SK-N-SH (cell line): ENCODE measurements at regions not wholly inside any gene's neighbourhood (a gene's known extent, or its start where the extent isn't known, plus 50 kb on each side); places are given as distances from the start of the nearest gene placed in this dataset.

ENCODE experiments used
- CTCF ChIA-PET: fragments of 300-600, 350-600 bp; formaldehyde crosslinking; extraction: SDS; loops from one replicate; lab custom pipeline; 2021; lab: Yijun Ruan, JAX
- POLR2A ChIA-PET: fragments of 350-600 bp; sonication (Branson Sonifier 250); formaldehyde crosslinking; extraction: SDS; loops from one replicate; lab custom pipeline; 2020; ENCODE audit warnings: antibody characterized with exemption, inconsistent platforms; lab: Yijun Ruan, JAX
- DNase-seq: peaks from one replicate; pipeline ENCODE4 v3.0.0; 2012
- H2AFZ ChIP-seq: fragments of 200-600 bp; sonication (generic); 2 replicates; pipeline ENCODE4 v1.8.1; 2016; ENCODE audit warnings: antibody characterized with exemption, mild to moderate bottlenecking, low read depth
- H3F3A ChIP-seq: fragments of 200-600 bp; sonication (generic); replicated peaks from 2 replicates; pipeline ENCODE3; 2016; ENCODE audit warnings: antibody characterized with exemption, mild to moderate bottlenecking; ENCODE audit not compliant: insufficient read depth
- H3K27ac ChIP-seq, 2 experiments: fragments of 200-500 bp in 1 of 2; fragments of 200-600 bp in 1 of 2; sonication (Bioruptor generic) in 1 of 2; sonication (generic), shearing (Covaris generic) in 1 of 2; 2 replicates each; pipeline versions ENCODE4 v1.5.1 to v1.6.1; 2014 to 2016; ENCODE audit warnings: low read depth in 2 of 2, inconsistent platforms in 1 of 2, low read length in 1 of 2, mild to moderate bottlenecking in 1 of 2, mixed read lengths in 1 of 2
- H3K27me3 ChIP-seq: fragments of 200-600 bp; sonication (generic), shearing (Covaris generic); 2 replicates; pipeline ENCODE4 v1.6.1; 2016; ENCODE audit warnings: mixed run types; ENCODE audit not compliant: insufficient read depth
- H3K36me3 ChIP-seq, 2 experiments: fragments of 200-500 bp in 1 of 2; fragments of 200-600 bp in 1 of 2; sonication (Bioruptor generic) in 1 of 2; sonication (generic) in 1 of 2; replicated peaks in 1 of 2; 2 replicates each; pipeline versions ENCODE3 to v1.5.1; 2014 to 2016; ENCODE audit warnings: low read length in 1 of 2, mild to moderate bottlenecking in 1 of 2; ENCODE audit not compliant: insufficient read depth in 2 of 2, control insufficient read depth in 1 of 2
- H3K4me1 ChIP-seq, 2 experiments: fragments of 200-500 bp in 1 of 2; fragments of 200-600 bp in 1 of 2; sonication (Bioruptor generic) in 1 of 2; sonication (generic), shearing (Covaris generic) in 1 of 2; 2 replicates each; pipeline versions ENCODE4 v1.5.1 to v1.6.1; 2014 to 2016; ENCODE audit warnings: low read depth in 1 of 2, low read length in 1 of 2, mixed run types in 1 of 2; ENCODE audit not compliant: insufficient read depth in 2 of 2, control insufficient read depth in 1 of 2
- H3K4me2 ChIP-seq: fragments of 200-600 bp; sonication (generic), shearing (Covaris generic); 2 replicates; pipeline ENCODE4 v1.6.1; 2017; ENCODE audit warnings: mixed run types
- H3K4me3 ChIP-seq, 2 experiments: fragments of 200-500 bp in 1 of 2; fragments of 200-600 bp in 1 of 2; sonication (Bioruptor generic) in 1 of 2; sonication (generic), shearing (Covaris generic) in 1 of 2; 2 replicates each; pipeline versions ENCODE4 v1.5.1 to v1.8.1; 2014 to 2016; ENCODE audit warnings: low read depth in 2 of 2, inconsistent platforms in 1 of 2, low read length in 1 of 2, mild to moderate bottlenecking in 1 of 2, mixed read lengths in 1 of 2, moderate library complexity in 1 of 2
- H3K79me2 ChIP-seq: fragments of 200-600 bp; sonication (generic); 2 replicates; pipeline ENCODE4 v1.8.1; 2017; ENCODE audit warnings: mild to moderate bottlenecking; ENCODE audit not compliant: insufficient read depth
- H3K9ac ChIP-seq: fragments of 200-600 bp; sonication (generic); 2 replicates; pipeline ENCODE4 v1.6.1; 2017; ENCODE audit warnings: mixed run types
- H3K9me2 ChIP-seq: fragments of 200-600 bp; sonication (generic); 2 replicates; pipeline ENCODE4 v1.6.1; 2017; ENCODE audit warnings: mixed run types
- H3K9me3 ChIP-seq: fragments of 200-600 bp; sonication (generic); 2 replicates; pipeline ENCODE4 v1.6.1; 2017; ENCODE audit warnings: mixed run types, mild to moderate bottlenecking, moderate library complexity
- H4K20me1 ChIP-seq: fragments of 200-600 bp; sonication (generic); 2 replicates; pipeline ENCODE4 v1.6.1; 2017; ENCODE audit warnings: mild to moderate bottlenecking, mixed run types; ENCODE audit not compliant: insufficient read depth
- EP300 ChIP-seq, 2 experiments: IDR thresholded peaks; 2 replicates each; pipeline versions ENCODE4 v1.4.0 to v1.6.1; 2012; ENCODE audit warnings: borderline replicate concordance in 1 of 2, low read depth in 1 of 2, low read length in 1 of 2
- EZH2phosphoT487 ChIP-seq: fragments of 200-600 bp; sonication (generic); IDR thresholded peaks from 2 replicates; pipeline ENCODE4 v1.6.1; 2017; ENCODE audit warnings: low read depth, mixed run types, mild to moderate bottlenecking, antibody characterized with exemption, moderate library complexity, borderline replicate concordance
- FOSL2 ChIP-seq: IDR thresholded peaks from 2 replicates; pipeline ENCODE4 v1.4.0; 2012; ENCODE audit warnings: low read depth, mild to moderate bottlenecking, moderate library complexity, borderline replicate concordance
- FOXJ3 ChIP-seq: sonication (generic); formaldehyde crosslinking; IDR thresholded peaks from 2 replicates; pipeline ENCODE4 v1.5.1; 2020; ENCODE audit warnings: mild to moderate bottlenecking, missing genetic modification reagents
- FOXM1 ChIP-seq: IDR thresholded peaks from 2 replicates; pipeline ENCODE4 v1.4.0; 2012; ENCODE audit warnings: low read depth, mild to moderate bottlenecking
- GABPA ChIP-seq: IDR thresholded peaks from 2 replicates; pipeline ENCODE4 v1.4.0; 2012; ENCODE audit warnings: low read depth, mild to moderate bottlenecking
- MXI1 ChIP-seq: IDR thresholded peaks from 2 replicates; pipeline ENCODE4 v1.6.1; 2012; ENCODE audit warnings: mild to moderate bottlenecking, low read depth, low read length, improper control_type of control experiment
- NRF1 ChIP-seq: IDR thresholded peaks from 2 replicates; pipeline ENCODE4 v1.6.1; 2012; ENCODE audit warnings: low read depth, mild to moderate bottlenecking, low read length
- POLR2AphosphoS5 ChIP-seq: IDR thresholded peaks from 2 replicates; pipeline ENCODE4 v1.6.1; 2012; ENCODE audit warnings: low read depth, low read length
- RAD21 ChIP-seq: IDR thresholded peaks from 2 replicates; pipeline ENCODE4 v1.6.1; 2012; ENCODE audit warnings: mild to moderate bottlenecking, low read length
- RFX5 ChIP-seq: IDR thresholded peaks from 2 replicates; pipeline ENCODE4 v1.6.1; 2012; ENCODE audit warnings: mild to moderate bottlenecking, improper control_type of control experiment, low read length
- TEAD4 ChIP-seq: IDR thresholded peaks from 2 replicates; pipeline ENCODE4 v1.4.0; 2012; ENCODE audit warnings: mild to moderate bottlenecking, borderline replicate concordance; ENCODE audit not compliant: insufficient read depth
- YY1 ChIP-seq: IDR thresholded peaks from 2 replicates; pipeline ENCODE4 v1.4.0; 2012; ENCODE audit warnings: low read depth, mild to moderate bottlenecking
- WGBS: methylation state at CpG from one replicate; pipeline ENCODE4 v1.1.6; 2017; ENCODE audit warnings: low lambda C conversion rate; 5-methylcytosine and 5-hydroxymethylcytosine counted together
- TF ChIP-seq, protein P1 (sequence below): IDR thresholded peaks from 2 replicates; pipeline ENCODE4 v1.6.1; 2012; ENCODE audit warnings: mild to moderate bottlenecking, low read depth, low read length, moderate library complexity
- TF ChIP-seq, protein P2 (sequence below): fragments of 200-600 bp; sonication (generic); IDR thresholded peaks from 2 replicates; pipeline ENCODE4 v1.6.1; 2017; ENCODE audit warnings: antibody characterized with exemption, mild to moderate bottlenecking, moderate library complexity
- TF ChIP-seq, protein P3 (sequence below): IDR thresholded peaks from 2 replicates; pipeline ENCODE4 v1.4.0; 2012; ENCODE audit warnings: low read depth, borderline replicate concordance

DNA sequence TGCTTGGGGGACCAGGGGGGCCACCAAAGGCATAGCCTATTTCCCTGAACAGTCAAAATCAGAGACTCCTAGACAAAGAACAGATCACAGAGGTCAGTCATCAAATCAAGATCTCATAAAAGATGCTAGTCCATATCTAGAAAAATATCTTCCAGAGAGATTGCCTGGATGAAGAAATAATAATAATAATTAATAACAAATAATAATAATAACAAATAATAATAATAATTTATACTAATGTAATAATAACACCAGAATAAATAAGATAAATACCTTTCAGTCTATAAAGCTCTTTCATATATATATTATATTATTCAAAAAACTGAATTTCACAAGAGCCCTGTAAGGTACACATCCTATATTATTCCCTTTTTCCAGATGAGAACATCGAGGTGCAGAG lies 129.6 kb downstream of the PAX1 start (continued):
- TF ChIP-seq EZH2phosphoT487 (no peak), RAD21 (no peak)
- TF ChIP-seq, protein P1, sequence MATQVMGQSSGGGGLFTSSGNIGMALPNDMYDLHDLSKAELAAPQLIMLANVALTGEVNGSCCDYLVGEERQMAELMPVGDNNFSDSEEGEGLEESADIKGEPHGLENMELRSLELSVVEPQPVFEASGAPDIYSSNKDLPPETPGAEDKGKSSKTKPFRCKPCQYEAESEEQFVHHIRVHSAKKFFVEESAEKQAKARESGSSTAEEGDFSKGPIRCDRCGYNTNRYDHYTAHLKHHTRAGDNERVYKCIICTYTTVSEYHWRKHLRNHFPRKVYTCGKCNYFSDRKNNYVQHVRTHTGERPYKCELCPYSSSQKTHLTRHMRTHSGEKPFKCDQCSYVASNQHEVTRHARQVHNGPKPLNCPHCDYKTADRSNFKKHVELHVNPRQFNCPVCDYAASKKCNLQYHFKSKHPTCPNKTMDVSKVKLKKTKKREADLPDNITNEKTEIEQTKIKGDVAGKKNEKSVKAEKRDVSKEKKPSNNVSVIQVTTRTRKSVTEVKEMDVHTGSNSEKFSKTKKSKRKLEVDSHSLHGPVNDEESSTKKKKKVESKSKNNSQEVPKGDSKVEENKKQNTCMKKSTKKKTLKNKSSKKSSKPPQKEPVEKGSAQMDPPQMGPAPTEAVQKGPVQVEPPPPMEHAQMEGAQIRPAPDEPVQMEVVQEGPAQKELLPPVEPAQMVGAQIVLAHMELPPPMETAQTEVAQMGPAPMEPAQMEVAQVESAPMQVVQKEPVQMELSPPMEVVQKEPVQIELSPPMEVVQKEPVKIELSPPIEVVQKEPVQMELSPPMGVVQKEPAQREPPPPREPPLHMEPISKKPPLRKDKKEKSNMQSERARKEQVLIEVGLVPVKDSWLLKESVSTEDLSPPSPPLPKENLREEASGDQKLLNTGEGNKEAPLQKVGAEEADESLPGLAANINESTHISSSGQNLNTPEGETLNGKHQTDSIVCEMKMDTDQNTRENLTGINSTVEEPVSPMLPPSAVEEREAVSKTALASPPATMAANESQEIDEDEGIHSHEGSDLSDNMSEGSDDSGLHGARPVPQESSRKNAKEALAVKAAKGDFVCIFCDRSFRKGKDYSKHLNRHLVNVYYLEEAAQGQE = no peak
- TF ChIP-seq, protein P2, sequence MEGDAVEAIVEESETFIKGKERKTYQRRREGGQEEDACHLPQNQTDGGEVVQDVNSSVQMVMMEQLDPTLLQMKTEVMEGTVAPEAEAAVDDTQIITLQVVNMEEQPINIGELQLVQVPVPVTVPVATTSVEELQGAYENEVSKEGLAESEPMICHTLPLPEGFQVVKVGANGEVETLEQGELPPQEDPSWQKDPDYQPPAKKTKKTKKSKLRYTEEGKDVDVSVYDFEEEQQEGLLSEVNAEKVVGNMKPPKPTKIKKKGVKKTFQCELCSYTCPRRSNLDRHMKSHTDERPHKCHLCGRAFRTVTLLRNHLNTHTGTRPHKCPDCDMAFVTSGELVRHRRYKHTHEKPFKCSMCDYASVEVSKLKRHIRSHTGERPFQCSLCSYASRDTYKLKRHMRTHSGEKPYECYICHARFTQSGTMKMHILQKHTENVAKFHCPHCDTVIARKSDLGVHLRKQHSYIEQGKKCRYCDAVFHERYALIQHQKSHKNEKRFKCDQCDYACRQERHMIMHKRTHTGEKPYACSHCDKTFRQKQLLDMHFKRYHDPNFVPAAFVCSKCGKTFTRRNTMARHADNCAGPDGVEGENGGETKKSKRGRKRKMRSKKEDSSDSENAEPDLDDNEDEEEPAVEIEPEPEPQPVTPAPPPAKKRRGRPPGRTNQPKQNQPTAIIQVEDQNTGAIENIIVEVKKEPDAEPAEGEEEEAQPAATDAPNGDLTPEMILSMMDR = no peak

DNA sequence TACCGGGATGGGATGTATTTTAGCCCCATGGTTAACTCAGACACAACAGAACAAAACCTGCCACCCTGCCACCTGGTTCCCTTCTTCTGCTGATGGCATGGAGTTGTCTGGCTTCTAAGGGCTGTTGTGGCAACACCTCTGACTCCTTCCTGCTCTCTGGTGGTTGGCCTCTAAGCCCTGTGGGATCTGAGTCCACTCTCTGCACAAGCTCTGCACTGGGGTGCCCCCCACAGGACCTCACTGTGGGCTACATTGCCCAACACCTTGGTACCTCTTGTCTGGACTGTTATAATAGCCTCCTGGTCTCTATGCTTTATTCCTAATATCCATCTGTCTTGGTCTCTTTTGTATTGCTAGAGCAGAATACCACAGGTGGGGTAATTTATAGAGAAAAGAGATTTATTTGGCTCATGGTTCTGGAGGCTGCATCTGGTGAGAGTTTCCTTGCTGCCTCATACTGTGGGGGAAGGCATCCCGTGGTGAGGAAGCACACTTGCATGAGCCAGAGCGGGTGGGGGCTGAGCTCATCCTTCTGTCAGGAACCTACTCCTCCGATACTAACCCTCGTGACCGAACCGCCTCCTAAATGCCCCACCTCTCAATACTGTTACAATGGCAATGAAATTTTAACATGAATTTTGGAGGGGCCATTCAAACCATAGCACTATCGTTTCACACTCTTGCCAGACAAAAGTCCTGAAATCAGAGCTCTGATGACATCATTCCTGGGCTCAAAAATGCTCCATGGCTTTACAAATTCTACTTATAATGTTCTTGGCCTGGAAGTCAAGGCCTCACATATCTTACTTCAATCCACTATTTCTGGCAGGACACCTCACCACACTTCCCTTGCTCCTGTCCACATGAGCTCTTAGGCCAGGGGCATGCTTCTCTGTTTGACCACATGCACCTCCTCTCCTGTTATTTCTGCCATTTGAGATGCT lies 127.2 kb downstream of the PAX1 start:
- TF ChIP-seq YY1 (no peak), RFX5 (no peak), NRF1 (no peak), FOXM1 (no peak), FOSL2 (no peak), GABPA (no peak), TEAD4 (no peak), FOXJ3 (no peak), EP300 (IDR thresholded peaks at IDR 0.05; ENCODE audit: borderline replicate concordance in 1 of 2, low read depth in 1 of 2, low read length in 1 of 2) (no peak), POLR2AphosphoS5 (no peak), MXI1 (no peak), RAD21 (no peak)
- TF ChIP-seq, protein P3, sequence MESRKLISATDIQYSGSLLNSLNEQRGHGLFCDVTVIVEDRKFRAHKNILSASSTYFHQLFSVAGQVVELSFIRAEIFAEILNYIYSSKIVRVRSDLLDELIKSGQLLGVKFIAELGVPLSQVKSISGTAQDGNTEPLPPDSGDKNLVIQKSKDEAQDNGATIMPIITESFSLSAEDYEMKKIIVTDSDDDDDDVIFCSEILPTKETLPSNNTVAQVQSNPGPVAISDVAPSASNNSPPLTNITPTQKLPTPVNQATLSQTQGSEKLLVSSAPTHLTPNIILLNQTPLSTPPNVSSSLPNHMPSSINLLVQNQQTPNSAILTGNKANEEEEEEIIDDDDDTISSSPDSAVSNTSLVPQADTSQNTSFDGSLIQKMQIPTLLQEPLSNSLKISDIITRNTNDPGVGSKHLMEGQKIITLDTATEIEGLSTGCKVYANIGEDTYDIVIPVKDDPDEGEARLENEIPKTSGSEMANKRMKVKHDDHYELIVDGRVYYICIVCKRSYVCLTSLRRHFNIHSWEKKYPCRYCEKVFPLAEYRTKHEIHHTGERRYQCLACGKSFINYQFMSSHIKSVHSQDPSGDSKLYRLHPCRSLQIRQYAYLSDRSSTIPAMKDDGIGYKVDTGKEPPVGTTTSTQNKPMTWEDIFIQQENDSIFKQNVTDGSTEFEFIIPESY = no peak
- Histone ChIP-seq H3K79me2 (no peaks in the 10 kb centered on the region), H3F3A (no peaks in the 10 kb centered on the region), H3K9ac (no peak overlapping the region), H3K9me3 (no peaks in the 10 kb centered on the region), H4K20me1 (no peaks in the 10 kb centered on the region), H3K4me3 (no peak overlapping the region), H3K27ac (no peak overlapping the region), H2AFZ (no peak overlapping the region), H3K9me2 (no peaks in the 10 kb centered on the region), H3K4me2 (no peak overlapping the region), H3K27me3 (no peaks in the 10 kb centered on the region), H3K4me1 (no peaks in the 10 kb centered on the region), H3K36me3 (no peaks in the 10 kb centered on the region)
- WGBS = 5% methylated on average over 8 of the region's 8 CpGs
- DNase-seq = no peak
- POLR2A ChIA-PET = no interaction called here
- CTCF ChIA-PET = interaction anchor here (0.7 to 1.5 kb wide), 2 partner anchors 24 to 113 kb away, joined by 3 to 6 read pairs; no protein-coding TSS in a partner anchor
